CD4-positive, alpha-beta T cell (primary cell): ENCODE measurements at regions not wholly inside any gene's neighbourhood (a gene's known extent, or its start where the extent isn't known, plus 50 kb on each side); places are given as distances from the start of the nearest gene placed in this dataset.

Source experiments
- ATAC-seq: fragments of 200-7000 bp; cut with Tn5 transposase; one replicate; pipeline ENCODE4 v1.10.0; 2022; ENCODE audit warnings: mild to moderate bottlenecking; ENCODE audit not compliant: poor library complexity
- CTCF ChIA-PET: fragments of 350-600 bp; sonication (Branson Sonifier 250); formaldehyde crosslinking; loops from one replicate; lab custom pipeline; 2021; ENCODE audit warnings: antibody characterized with exemption, inconsistent platforms; lab: Charles Lee
- POLR2A ChIA-PET: fragments of 350-600 bp; sonication (Branson Sonifier 250); formaldehyde crosslinking; loops from one replicate; lab custom pipeline; 2021; ENCODE audit warnings: antibody characterized with exemption, inconsistent platforms; lab: Charles Lee
- DNase-seq, 14 experiments: peaks; one replicate each; pipeline ENCODE4 v3.0.0-alpha.2; 2013 to 2020; ENCODE audit warnings: mixed read lengths in 2 of 14
- H3K27ac ChIP-seq, 2 donors: one replicate each; pipeline versions ENCODE4 v1.5.1 to v1.7.0; 2013; ENCODE audit warnings: low read length in 2 of 2, low read depth in 1 of 2, mild to moderate bottlenecking in 1 of 2
- H3K27me3 ChIP-seq, 2 experiments: 1 replicate in 1 of 2; 2 replicates in 1 of 2; pipeline versions ENCODE4 v1.6.1 to v1.7.0; 2013; ENCODE audit warnings: low read length in 2 of 2, control low read depth in 1 of 2, mild to moderate bottlenecking in 1 of 2, moderate library complexity in 1 of 2; ENCODE audit not compliant: insufficient read depth in 2 of 2, control insufficient read depth in 1 of 2
- H3K36me3 ChIP-seq: one replicate; pipeline ENCODE4 v1.6.1; 2013; ENCODE audit warnings: low read length, control low read depth; ENCODE audit not compliant: insufficient read depth
- H3K4me1 ChIP-seq: one replicate; pipeline ENCODE4 v1.6.1; 2013; ENCODE audit warnings: low read length, control low read depth; ENCODE audit not compliant: insufficient read depth
- H3K4me3 ChIP-seq: one replicate; pipeline ENCODE4 v1.5.1; 2013; ENCODE audit warnings: mild to moderate bottlenecking, low read length, moderate library complexity
- H3K9me3 ChIP-seq, 2 experiments: 1 replicate in 1 of 2; 2 replicates in 1 of 2; pipeline versions ENCODE4 v1.6.1 to v1.7.0; 2013; ENCODE audit warnings: low read length in 2 of 2, mild to moderate bottlenecking in 2 of 2, control low read depth in 1 of 2, moderate library complexity in 1 of 2; ENCODE audit not compliant: control insufficient read depth in 1 of 2, insufficient read depth in 1 of 2
- H3K27ac Mint-ChIP-seq: one replicate; pipeline ENCODE4 v1.8.0; 2020; ENCODE audit warnings: mixed read lengths
- H3K27me3 Mint-ChIP-seq: one replicate; pipeline ENCODE4 v1.8.0; 2021; ENCODE audit warnings: mixed read lengths
- H3K36me3 Mint-ChIP-seq: one replicate; pipeline ENCODE4 v1.8.0; 2021; ENCODE audit warnings: low read depth, mixed read lengths
- H3K4me1 Mint-ChIP-seq: one replicate; pipeline ENCODE4 v1.8.0; 2021; ENCODE audit warnings: low read depth, mixed read lengths
- H3K4me3 Mint-ChIP-seq: one replicate; pipeline ENCODE4 v1.8.0; 2020; ENCODE audit warnings: mild to moderate bottlenecking, mixed read lengths
- H3K9me3 Mint-ChIP-seq: one replicate; pipeline ENCODE4 v1.8.0; 2020; ENCODE audit warnings: mixed read lengths
- CTCF ChIP-seq: fragments of 200-600 bp; IDR thresholded peaks from one replicate; pipeline ENCODE4 v1.8.0; 2022; ENCODE audit warnings: antibody characterized with exemption, mild to moderate bottlenecking
- intact Hi-C, 2 experiments: fragments of 100-400 bp; cut with DNase I in 1 of 2; cut with micrococcal nuclease in 1 of 2; formaldehyde crosslinking; loops; one replicate each; pipeline versions ENCODE4 v1.15.1 to v1.9.0; 2023 to 2025; cut with DNase I, micrococcal nuclease

- H3K9me3 ChIP-seq = no peaks in the 10 kb centered on the region
- peaks cover 6 to 8% of the 10 kb centered on the region in 2 experiments for H3K27me3 ChIP-seq
- Mint-ChIP-seq H3K9me3 (peaks cover 4% of the 10 kb centered on the region), H3K4me1 (no peaks in the 10 kb centered on the region), H3K4me3 (no peak overlapping the region), H3K27me3 (peaks cover 42% of the 10 kb centered on the region), H3K36me3 (no peaks in the 10 kb centered on the region), H3K27ac (no peak overlapping the region)
- CTCF ChIA-PET = no interaction called here
- DNase-seq (no peak), ATAC-seq (no peak)
- POLR2A ChIA-PET = no interaction called here
- H3K36me3 ChIP-seq = no peaks in the 10 kb centered on the region
- H3K27ac ChIP-seq = no peak overlapping the region
- intact Hi-C loops = no loop called here
- H3K4me1 ChIP-seq = no peaks in the 10 kb centered on the region
- TF ChIP-seq CTCF = no peak
- H3K4me3 ChIP-seq = no peak overlapping the region
Observed at GRCh38 chr18:24535527-24536295, 75.3 kb downstream of the HRH4 start.

DNA sequence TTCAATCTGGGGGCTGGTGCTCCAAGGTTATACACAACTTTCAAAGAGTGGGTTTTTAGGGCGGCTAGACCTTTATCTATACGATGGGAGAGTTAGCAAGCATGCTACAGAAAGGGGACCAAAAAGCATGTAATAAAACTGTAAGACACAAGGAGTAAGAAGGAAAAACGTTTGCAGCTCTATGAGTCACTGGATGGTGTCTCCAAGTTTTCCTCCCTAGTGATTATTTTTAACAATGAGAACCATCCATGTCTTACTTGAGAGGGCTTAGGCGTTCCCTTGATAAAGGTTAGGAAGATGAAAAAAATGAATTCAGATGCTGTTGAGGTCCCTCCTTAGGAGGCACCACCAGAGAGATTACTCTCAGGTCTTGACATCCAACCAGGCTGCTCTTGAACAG, 75.9 kb downstream of the HRH4 start:
- TF ChIP-seq CTCF = no peak
- no peaks in the 10 kb centered on the region for H3K4me1 Mint-ChIP-seq
- DNase-seq (no peak), ATAC-seq (no peak)
- H3K4me3 Mint-ChIP-seq = no peak overlapping the region
- POLR2A ChIA-PET = no interaction called here
- CTCF ChIA-PET = no interaction called here
- Histone ChIP-seq H3K4me1 (no peaks in the 10 kb centered on the region), H3K27ac (no peak overlapping the region), H3K36me3 (no peaks in the 10 kb centered on the region), H3K9me3 (no peaks in the 10 kb centered on the region), H3K27me3 (peaks cover 6 to 8% of the 10 kb centered on the region in 2 experiments), H3K4me3 (no peak overlapping the region)
- H3K27ac Mint-ChIP-seq = no peak overlapping the region
- intact Hi-C loops = no loop called here
- peaks cover 4% of the 10 kb centered on the region for H3K9me3 Mint-ChIP-seq
- no peaks in the 10 kb centered on the region for H3K36me3 Mint-ChIP-seq
- peaks cover 39% of the 10 kb centered on the region for H3K27me3 Mint-ChIP-seq

- Mint-ChIP-seq H3K9me3 (peaks cover 4% of the 10 kb centered on the region), H3K27me3 (peaks cover 34% of the 10 kb centered on the region), H3K4me1 (no peaks in the 10 kb centered on the region), H3K36me3 (no peaks in the 10 kb centered on the region), H3K27ac (no peak overlapping the region), H3K4me3 (no peak overlapping the region)
- no peak for ATAC-seq
- Histone ChIP-seq H3K27ac (no peak overlapping the region), H3K36me3 (no peaks in the 10 kb centered on the region), H3K27me3 (peaks cover 6 to 8% of the 10 kb centered on the region in 2 experiments), H3K9me3 (no peaks in the 10 kb centered on the region), H3K4me3 (no peak overlapping the region), H3K4me1 (no peaks in the 10 kb centered on the region)
- intact Hi-C loops = no loop called here
- no peak for DNase-seq
- TF ChIP-seq CTCF = no peak
- ChIA-PET POLR2A (no interaction called here), CTCF (no interaction called here)
Observed at GRCh38 chr18:24536834-24537233, 76.4 kb downstream of the HRH4 start.
